ENCODE measurements at regions not wholly inside any gene's neighbourhood (a gene's known extent, or its start where the extent isn't known, plus 50 kb on each side); places are given as distances from the start of the nearest gene placed in this dataset.
"Not testable (repeated sequence)": the region's sequence is repeated elsewhere in the genome, so short reads cannot be mapped to it uniquely, and the experiment has no call there.

- DNase-seq = peak; percentile 25
Measured at GRCh38 chr14:25843481-25844470, 754.1 kb downstream of the NOVA1 start.

- DNase-seq = no peak
Measured at GRCh38 chr14:25841226-25841625, 756.6 kb downstream of the NOVA1 start.

- no peak for DNase-seq
Measured at GRCh38 chr14:25837551-25837965, 760.3 kb downstream of the NOVA1 start.

DNA sequence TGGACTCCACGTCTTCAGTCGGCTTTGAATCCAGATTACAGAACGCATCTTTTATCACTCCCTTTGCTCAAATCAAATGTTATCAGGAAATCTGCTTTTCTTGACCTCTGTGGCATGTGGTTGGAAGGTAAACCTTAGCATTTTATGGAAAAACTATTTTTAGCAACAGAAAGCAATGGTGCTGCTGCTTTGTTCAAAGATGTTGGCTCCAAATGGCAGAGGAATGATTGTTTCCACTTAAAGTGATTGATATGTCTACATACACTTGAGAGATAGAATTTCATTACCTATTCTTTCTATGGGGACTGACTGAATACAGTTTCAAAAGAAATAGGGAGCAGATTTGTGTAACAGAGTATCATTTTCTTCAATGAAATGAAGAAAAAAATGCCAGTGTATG, 761.2 kb downstream of the NOVA1 start:
- DNase-seq = no peak

DNA sequence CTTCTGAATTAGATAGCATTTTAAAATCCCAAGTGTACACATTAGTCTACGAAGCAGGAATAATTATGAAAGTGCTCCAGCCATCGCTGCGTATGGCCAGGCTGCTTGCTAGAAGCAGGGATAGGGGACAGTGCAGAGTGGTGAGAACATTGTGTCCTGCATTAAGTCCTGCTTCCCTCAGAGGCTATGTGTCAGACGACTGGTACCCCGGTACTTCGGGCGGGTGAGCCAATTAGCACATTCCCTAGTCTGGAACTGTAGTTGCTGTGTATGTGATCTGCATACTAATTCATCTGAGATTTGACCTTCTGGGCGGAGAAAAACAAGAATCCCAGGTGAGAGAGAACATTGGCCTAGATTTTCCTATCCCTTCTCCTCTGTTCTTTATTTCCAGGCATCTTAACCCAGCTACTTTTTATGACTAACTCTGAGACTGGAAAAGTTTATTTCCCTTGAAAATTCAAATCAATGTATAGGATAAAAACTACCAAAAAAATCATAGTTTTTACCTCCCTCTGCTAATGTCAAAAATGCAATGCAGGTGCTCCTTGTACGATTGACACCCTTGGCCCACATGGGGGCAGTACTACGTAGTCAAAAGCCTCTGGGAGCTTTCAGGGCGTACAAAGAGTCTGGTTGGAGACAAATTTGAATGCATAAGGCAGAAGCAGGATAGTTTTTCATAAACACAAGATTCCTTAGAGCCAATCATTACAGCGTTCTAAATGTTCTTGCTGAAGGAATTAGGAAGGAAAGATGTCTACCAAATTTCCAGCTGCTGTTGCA, 764.3 kb downstream of the NOVA1 start:
- DNase-seq = peak; percentile 77

GRCh38 chr14:25832585-25832984, 765.2 kb downstream of the NOVA1 start:
- peak; percentile 10 for DNase-seq

- DNase-seq = no peak
Measured at GRCh38 chr14:25828562-25828961, 769.3 kb downstream of the NOVA1 start.

GRCh38 chr14:25826105-25826504, 771.7 kb downstream of the NOVA1 start:
- DNase-seq = no peak

DNA sequence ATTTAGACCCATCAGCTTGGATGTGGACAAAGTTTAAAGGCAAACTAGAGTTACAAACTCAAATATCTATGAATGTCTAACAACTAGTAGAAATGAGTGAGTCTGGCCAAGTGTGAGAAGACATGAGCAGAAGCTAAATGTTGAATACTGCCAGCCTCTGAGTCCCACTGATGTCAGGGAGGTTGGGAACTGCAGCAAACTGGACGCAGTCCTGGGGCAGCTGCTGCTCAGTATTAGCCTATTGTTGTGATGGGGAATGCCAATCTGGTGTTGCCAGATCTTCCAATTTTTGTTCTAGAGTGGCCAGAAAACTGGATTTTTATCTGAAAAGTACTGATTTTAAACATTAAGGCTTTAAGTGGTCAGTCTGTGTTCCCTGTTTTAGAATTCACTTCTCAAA, 770.4 kb upstream of the STXBP6 start:
- no peak for DNase-seq

- DNase-seq = not testable (repeated sequence)
Measured at GRCh38 chr14:25814622-25815021, 764.7 kb upstream of the STXBP6 start.

DNA sequence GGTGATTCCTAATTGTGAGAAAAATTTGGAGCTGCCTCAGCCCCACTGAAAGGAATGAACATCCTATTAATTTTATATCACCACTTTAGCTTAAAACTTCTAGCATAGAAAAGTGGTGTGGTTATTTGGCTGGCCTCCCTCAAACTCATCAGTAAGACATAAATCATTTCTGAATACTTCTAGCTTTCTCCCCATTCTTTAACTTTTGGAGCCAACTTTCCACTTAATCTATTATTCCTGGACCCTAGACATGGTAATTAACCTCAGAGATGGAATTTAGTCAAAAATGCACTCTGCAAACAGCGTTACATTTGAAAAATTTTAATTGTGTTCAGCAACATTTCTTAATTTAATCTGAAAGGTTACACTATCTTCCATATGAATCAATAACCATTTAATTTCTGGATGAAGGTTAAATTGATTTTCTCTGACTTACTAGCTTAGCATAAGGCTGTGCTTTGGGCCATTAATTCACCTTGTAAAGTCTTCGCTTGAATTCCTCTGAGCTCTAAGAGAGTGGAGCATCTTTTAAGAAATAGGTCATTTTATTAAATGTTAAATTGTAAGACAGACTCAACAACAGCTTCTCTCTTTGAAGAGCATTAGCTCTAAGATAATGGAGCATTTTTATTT, 753.6 kb upstream of the STXBP6 start:
- DNase-seq = no peak

GRCh38 chr14:25800841-25801240, 750.9 kb upstream of the STXBP6 start:
- DNase-seq = no peak

DNA sequence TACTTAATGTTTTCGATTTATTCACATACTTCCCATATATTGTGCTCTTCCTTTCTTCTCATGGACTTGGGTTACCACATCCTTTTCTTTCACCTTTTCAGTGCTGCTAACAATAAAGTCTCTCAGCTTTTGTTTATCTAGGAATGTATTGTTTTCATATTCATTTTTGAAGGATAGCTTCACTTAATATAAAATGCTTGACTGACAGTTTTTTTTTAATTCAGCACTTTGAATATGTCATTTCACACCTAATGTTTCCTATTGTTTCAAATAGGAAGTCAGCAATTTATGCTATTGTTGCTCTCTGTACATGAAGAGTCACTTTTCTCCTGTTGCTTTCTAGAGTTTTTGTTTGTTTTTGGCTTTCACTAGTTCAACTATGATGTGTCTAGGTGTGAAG, 738.3 kb upstream of the STXBP6 start:
- no peak for DNase-seq

- DNase-seq = no peak
Measured at GRCh38 chr14:25765909-25766308, 716.0 kb upstream of the STXBP6 start.

- DNase-seq = no peak
Measured at GRCh38 chr14:25759920-25760655, 710.1 kb upstream of the STXBP6 start.

DNA sequence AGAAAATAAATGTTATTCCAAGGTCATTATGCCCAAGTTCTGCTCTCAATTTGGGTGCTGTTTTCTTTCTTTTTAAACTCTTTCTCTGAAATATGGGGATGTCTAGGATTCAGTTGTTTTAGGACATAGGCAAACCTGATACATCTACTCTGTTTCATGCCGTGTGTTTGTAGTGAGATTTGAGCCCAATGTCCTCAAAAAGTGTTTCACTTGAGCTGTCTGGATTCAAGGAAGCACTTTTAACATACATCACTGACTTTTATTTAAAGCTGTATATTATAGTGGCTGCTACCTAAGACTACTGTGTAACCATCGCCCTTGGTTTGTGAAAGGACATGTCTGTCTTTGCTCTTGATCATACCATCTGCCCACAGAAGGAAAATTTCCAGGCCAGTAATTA, 709.3 kb upstream of the STXBP6 start:
- no peak for DNase-seq

- DNase-seq = no peak
Measured at GRCh38 chr14:25757364-25757763, 707.4 kb upstream of the STXBP6 start.

DNA sequence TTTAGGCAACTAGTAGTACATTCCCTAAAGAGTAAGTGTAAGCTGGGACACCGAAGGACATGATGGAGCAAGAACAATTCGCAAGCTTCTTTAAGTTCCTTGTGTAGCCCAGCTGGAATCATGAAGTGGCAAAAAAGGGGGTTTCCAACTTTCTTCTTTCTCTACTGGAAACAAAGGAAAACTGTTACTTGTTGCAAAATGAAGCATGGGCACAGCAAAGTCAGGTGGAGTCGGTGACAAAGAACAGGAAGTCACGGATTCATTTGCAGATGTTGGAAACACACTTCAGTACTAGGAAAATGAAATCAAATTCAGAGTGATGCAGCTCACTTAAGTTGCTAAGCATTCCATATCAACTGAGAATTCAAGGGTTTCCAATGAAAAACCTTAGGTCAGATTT, 706.9 kb upstream of the STXBP6 start:
- DNase-seq = peak; percentile 1

DNA sequence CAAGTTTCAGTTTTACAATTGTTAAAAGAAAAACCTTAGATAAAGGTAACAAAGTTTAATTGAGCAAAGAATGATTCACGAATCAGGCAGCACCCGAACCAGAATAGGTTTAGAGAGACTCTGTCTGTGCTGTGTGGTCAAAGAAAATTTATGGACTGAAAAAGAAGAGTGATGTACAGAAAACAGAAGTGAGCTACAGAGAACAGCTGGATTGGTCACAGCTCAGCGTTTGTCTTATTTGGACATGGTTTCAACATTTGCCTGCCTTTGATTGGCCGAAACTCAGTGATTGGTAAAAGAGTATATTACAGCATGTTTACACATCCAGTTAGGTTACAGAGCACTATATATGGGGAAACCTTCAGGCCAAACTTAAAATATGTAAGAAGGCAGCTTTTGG, 703.2 kb upstream of the STXBP6 start:
- no peak for DNase-seq

GRCh38 chr14:25750436-25750835, 700.5 kb upstream of the STXBP6 start:
- DNase-seq = no peak

Measured in DMS53 (cell line).